ENCODE measurements at regions not wholly inside any gene's neighbourhood (a gene's known extent, or its start where the extent isn't known, plus 50 kb on each side); places are given as distances from the start of the nearest gene placed in this dataset.

- Mint-ChIP-seq H3K27ac (ENCODE audit: unreplicated experiment) (peak overlapping the region; percentile 83), H3K9me3 (peaks cover 3% of the 10 kb centered on the region), H3K27me3 (ENCODE audit: low read depth) (no peaks in the 10 kb centered on the region), H3K4me1 (peaks cover 63% of the 10 kb centered on the region), H3K36me3 (ENCODE audit: low read depth) (no peaks in the 10 kb centered on the region), H3K4me3 (peak overlapping the region; percentile 57)
- no peak for TF ChIP-seq CTCF (conservative IDR thresholded peaks at IDR 0.05)
- no peak for DNase-seq (ENCODE audit: low read depth, low spot score)
These were observed 57.4 kb downstream of the IGLL1 start for GRCh38 chr22:23522623-23523251.

- TF ChIP-seq CTCF (conservative IDR thresholded peaks at IDR 0.05) = peak; percentile 31
- H3K27ac Mint-ChIP-seq (ENCODE audit: unreplicated experiment) = peak overlapping the region; percentile 100
- no peaks in the 10 kb centered on the region for H3K27me3 Mint-ChIP-seq (ENCODE audit: low read depth)
- peak overlapping the region; percentile 73 for H3K4me3 Mint-ChIP-seq
- peaks cover 63% of the 10 kb centered on the region for H3K4me1 Mint-ChIP-seq
- DNase-seq (ENCODE audit: low read depth, low spot score) = peak; percentile 93
- H3K36me3 Mint-ChIP-seq (ENCODE audit: low read depth) = no peaks in the 10 kb centered on the region
- peaks cover 3% of the 10 kb centered on the region for H3K9me3 Mint-ChIP-seq
These were observed 58.5 kb downstream of the IGLL1 start for GRCh38 chr22:23521441-23522113.

- no peak for TF ChIP-seq CTCF (conservative IDR thresholded peaks at IDR 0.05)
- Mint-ChIP-seq H3K4me1 (peaks cover 63% of the 10 kb centered on the region), H3K4me3 (peak overlapping the region; percentile 70), H3K27me3 (ENCODE audit: low read depth) (no peaks in the 10 kb centered on the region), H3K27ac (ENCODE audit: unreplicated experiment) (peak overlapping the region; percentile 100), H3K9me3 (peaks cover 3% of the 10 kb centered on the region), H3K36me3 (ENCODE audit: low read depth) (no peaks in the 10 kb centered on the region)
- DNase-seq (ENCODE audit: low read depth, low spot score) = peak; percentile 25
These were observed 59.1 kb downstream of the IGLL1 start for GRCh38 chr22:23520863-23521440.

GRCh38 chr22:23519442-23520157, 60.5 kb downstream of the IGLL1 start:
- TF ChIP-seq CTCF (conservative IDR thresholded peaks at IDR 0.05) = no peak
- Mint-ChIP-seq H3K4me3 (no peak overlapping the region), H3K9me3 (no peaks in the 10 kb centered on the region), H3K27me3 (ENCODE audit: low read depth) (no peaks in the 10 kb centered on the region), H3K27ac (ENCODE audit: unreplicated experiment) (no peak overlapping the region), H3K36me3 (ENCODE audit: low read depth) (no peaks in the 10 kb centered on the region), H3K4me1 (peaks cover 59% of the 10 kb centered on the region)
- no peak for DNase-seq (ENCODE audit: low read depth, low spot score)

- Mint-ChIP-seq H3K27ac (ENCODE audit: unreplicated experiment) (peak overlapping the region; percentile 97), H3K36me3 (ENCODE audit: low read depth) (no peaks in the 10 kb centered on the region), H3K27me3 (ENCODE audit: low read depth) (no peaks in the 10 kb centered on the region), H3K9me3 (no peaks in the 10 kb centered on the region), H3K4me1 (peaks cover 54% of the 10 kb centered on the region), H3K4me3 (peak overlapping the region; percentile 45)
- DNase-seq (ENCODE audit: low read depth, low spot score) = no peak
- TF ChIP-seq CTCF (conservative IDR thresholded peaks at IDR 0.05) = no peak
These were observed 61.5 kb downstream of the IGLL1 start for GRCh38 chr22:23518376-23519187.

Measured in neural crest cell (in vitro differentiated cells).